SK-N-SH treated with all-trans-retinoic acid at 6 μM for 48 hours (cell line): ENCODE measurements at regions not wholly inside any gene's neighbourhood (a gene's known extent, or its start where the extent isn't known, plus 50 kb on each side); places are given as distances from the start of the nearest gene placed in this dataset.

ENCODE experiments used
- ARNTL ChIP-seq: fragments of 450-650 bp; formaldehyde crosslinking; IDR thresholded peaks from 2 replicates; pipeline ENCODE4 v1.5.0; 2020; ENCODE audit warnings: low read depth, mild to moderate bottlenecking, moderate library complexity, borderline replicate concordance
- CREB5 ChIP-seq: fragments of 250-450 bp; sonication (Bioruptor Pico); IDR thresholded peaks from 2 replicates; pipeline ENCODE4 v1.5.1; 2020; ENCODE audit warnings: low read depth, mild to moderate bottlenecking, moderate library complexity
- GLIS3 ChIP-seq: fragments of 250-450 bp; sonication (Bioruptor Pico); IDR thresholded peaks from 2 replicates; pipeline ENCODE4 v1.5.0; 2020; ENCODE audit warnings: mild to moderate bottlenecking, moderate library complexity
- PATZ1 ChIP-seq: fragments of 250-450 bp; sonication (Bioruptor Pico); IDR thresholded peaks from 2 replicates; pipeline ENCODE4 v1.8.0; 2020; ENCODE audit warnings: mild to moderate bottlenecking, moderate library complexity, borderline replicate concordance
- PPARA ChIP-seq: fragments of 250-450 bp; sonication (Bioruptor Pico); IDR thresholded peaks from 2 replicates; pipeline ENCODE4 v1.5.0; 2020; ENCODE audit warnings: mild to moderate bottlenecking, borderline replicate concordance
- RARB ChIP-seq: fragments of 250-450 bp; sonication (Bioruptor Pico); IDR thresholded peaks from 2 replicates; pipeline ENCODE4 v1.8.0; 2021; ENCODE audit warnings: mild to moderate bottlenecking, moderate library complexity
- TOX ChIP-seq: fragments of 250-450 bp; sonication (Bioruptor Pico); IDR thresholded peaks from 2 replicates; pipeline ENCODE4 v1.8.0; 2021; ENCODE audit warnings: mild to moderate bottlenecking, moderate library complexity, borderline replicate concordance
- ZFP30 ChIP-seq: fragments of 450-650 bp; formaldehyde crosslinking; IDR thresholded peaks from 2 replicates; pipeline ENCODE4 v1.5.0; 2022; ENCODE audit warnings: mild to moderate bottlenecking, moderate library complexity

- no peak for TF ChIP-seq RARB (CRISPR knock-in tag)
- TF ChIP-seq ARNTL (CRISPR knock-in tag) = no peak
- TF ChIP-seq TOX = no peak
- no peak for TF ChIP-seq PATZ1 (CRISPR knock-in tag)
- no peak for TF ChIP-seq PPARA (CRISPR knock-in tag)
- no peak for TF ChIP-seq ZFP30 (CRISPR knock-in tag)
- TF ChIP-seq CREB5 (CRISPR knock-in tag) = no peak
- TF ChIP-seq GLIS3 = no peak
These were observed 124.1 kb upstream of the HES1 start for GRCh38 chr3:194011807-194012206.
